Caco-2 (cell line): ENCODE measurements at regions not wholly inside any gene's neighbourhood (a gene's known extent, or its start where the extent isn't known, plus 50 kb on each side); places are given as distances from the start of the nearest gene placed in this dataset.

ENCODE experiments used
- BruUV-seq: library from RNA; stranded (reverse); fragments of 400-500 nt; replicated peaks from 2 replicates; lab custom pipeline; 2021; lab: Mats Ljungman, UMichigan
- CTCF ChIA-PET: fragments of 300-600 bp; sonication (Branson Sonifier 250); formaldehyde crosslinking; loops from one replicate; lab custom pipeline; 2022; ENCODE audit warnings: antibody characterized with exemption; lab: Charles Lee
- POLR2A ChIA-PET: fragments of 300-600 bp; sonication (Branson Sonifier 250); formaldehyde crosslinking; loops from one replicate; lab custom pipeline; 2022; ENCODE audit warnings: antibody characterized with exemption; lab: Charles Lee
- DNase-seq, 2 experiments: peaks; one replicate each; pipeline versions ENCODE4 v3.0.0 to v3.0.0-alpha.2; 2020 to 2022
- H3K27me3 ChIP-seq: replicated peaks from 2 replicates; pipeline ENCODE4 v1.6.0; 2011; ENCODE audit warnings: low read length; ENCODE audit not compliant: control insufficient read depth, insufficient read depth
- H3K36me3 ChIP-seq: 2 replicates; pipeline ENCODE4 v1.5.1; 2011; ENCODE audit warnings: low read length; ENCODE audit not compliant: control insufficient read depth, insufficient read depth
- H3K4me1 ChIP-seq: fragments of 250-450 bp; sonication (Bioruptor Pico); 2 replicates; pipeline ENCODE4 v1.5.1; 2020; ENCODE audit warnings: mild to moderate bottlenecking
- H3K4me3 ChIP-seq: 2 replicates; pipeline ENCODE4 v1.5.1; 2011; ENCODE audit warnings: low read depth, mild to moderate bottlenecking, control low read depth, low read length
- H3K9me3 ChIP-seq: fragments of 250-450 bp; sonication (Bioruptor Pico); 2 replicates; pipeline ENCODE4 v1.5.1; 2020; ENCODE audit warnings: mild to moderate bottlenecking, moderate library complexity
- H3K27ac Mint-ChIP-seq: one replicate; pipeline ENCODE4 v1.8.0; 2022; ENCODE audit warnings: mixed read lengths; ENCODE audit not compliant: unreplicated experiment
- H3K27me3 Mint-ChIP-seq: one replicate; pipeline ENCODE4 v1.8.0; 2022; ENCODE audit warnings: mixed read lengths; ENCODE audit not compliant: insufficient read depth, unreplicated experiment
- H3K36me3 Mint-ChIP-seq: one replicate; pipeline ENCODE4 v1.8.0; 2022; ENCODE audit warnings: mild to moderate bottlenecking, mixed read lengths; ENCODE audit not compliant: insufficient read depth, unreplicated experiment
- H3K4me1 Mint-ChIP-seq: one replicate; pipeline ENCODE4 v1.8.0; 2022; ENCODE audit warnings: low read depth, mixed read lengths; ENCODE audit not compliant: unreplicated experiment
- H3K4me3 Mint-ChIP-seq: one replicate; pipeline ENCODE4 v1.8.0; 2022; ENCODE audit warnings: mild to moderate bottlenecking, moderate library complexity, mixed read lengths; ENCODE audit not compliant: unreplicated experiment
- H3K9me3 Mint-ChIP-seq: one replicate; pipeline ENCODE4 v1.8.0; 2022; ENCODE audit warnings: mixed read lengths; ENCODE audit not compliant: unreplicated experiment
- intact Hi-C: fragments of 100-400 bp; cut with micrococcal nuclease; formaldehyde crosslinking; loops from one replicate; pipeline ENCODE4 v1.10.0; 2022; ENCODE audit not compliant: unreplicated experiment
- TF ChIP-seq, protein P1 (sequence below), 2 experiments: fragments of 200-600 bp in 1 of 2; IDR thresholded peaks; 1 replicate in 1 of 2; 2 replicates in 1 of 2; pipeline versions ENCODE4 v1.5.1 to v1.8.0; 2011 to 2022; ENCODE audit warnings: antibody characterized with exemption in 1 of 2, control low read depth in 1 of 2, inconsistent platforms in 1 of 2, low read depth in 1 of 2, low read length in 1 of 2, mild to moderate bottlenecking in 1 of 2, moderate library complexity in 1 of 2; ENCODE audit not compliant: insufficient read depth in 1 of 2, severe bottlenecking in 1 of 2, unreplicated experiment in 1 of 2

DNA sequence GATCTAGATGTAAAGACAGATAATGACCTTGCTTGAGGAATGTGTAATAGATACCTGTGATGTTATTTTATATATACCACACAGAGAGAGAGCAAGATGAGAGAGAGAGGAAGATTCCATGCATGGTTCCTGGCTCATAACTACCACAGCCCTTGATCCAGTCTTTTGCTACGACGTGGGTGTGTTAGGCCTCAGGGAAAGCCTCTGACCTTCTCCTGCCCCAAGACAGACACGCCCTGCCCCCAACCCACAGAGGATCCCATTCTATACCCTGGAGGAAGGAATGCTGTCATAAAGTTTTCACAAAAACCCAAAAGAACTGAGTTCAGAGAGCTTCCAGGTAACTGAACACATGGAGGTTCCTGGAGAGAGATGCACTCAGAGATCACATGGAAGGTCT lies 193.1 kb downstream of the ZEB2 start:
- no peaks in the 10 kb centered on the region for H3K27me3 Mint-ChIP-seq
- no peaks in the 10 kb centered on the region for H3K9me3 Mint-ChIP-seq
- peak; percentile 6 to 52 for DNase-seq
- intact Hi-C loops, result no loop called here
- no peak overlapping the region for H3K27ac Mint-ChIP-seq
- Histone ChIP-seq H3K27me3 (no peaks in the 10 kb centered on the region), H3K4me3 (no peak overlapping the region), H3K36me3 (no peaks in the 10 kb centered on the region), H3K9me3 (no peaks in the 10 kb centered on the region), H3K4me1 (peaks cover 10% of the 10 kb centered on the region)
- peaks cover 11% of the 10 kb centered on the region for H3K4me1 Mint-ChIP-seq
- TF ChIP-seq, protein P1, sequence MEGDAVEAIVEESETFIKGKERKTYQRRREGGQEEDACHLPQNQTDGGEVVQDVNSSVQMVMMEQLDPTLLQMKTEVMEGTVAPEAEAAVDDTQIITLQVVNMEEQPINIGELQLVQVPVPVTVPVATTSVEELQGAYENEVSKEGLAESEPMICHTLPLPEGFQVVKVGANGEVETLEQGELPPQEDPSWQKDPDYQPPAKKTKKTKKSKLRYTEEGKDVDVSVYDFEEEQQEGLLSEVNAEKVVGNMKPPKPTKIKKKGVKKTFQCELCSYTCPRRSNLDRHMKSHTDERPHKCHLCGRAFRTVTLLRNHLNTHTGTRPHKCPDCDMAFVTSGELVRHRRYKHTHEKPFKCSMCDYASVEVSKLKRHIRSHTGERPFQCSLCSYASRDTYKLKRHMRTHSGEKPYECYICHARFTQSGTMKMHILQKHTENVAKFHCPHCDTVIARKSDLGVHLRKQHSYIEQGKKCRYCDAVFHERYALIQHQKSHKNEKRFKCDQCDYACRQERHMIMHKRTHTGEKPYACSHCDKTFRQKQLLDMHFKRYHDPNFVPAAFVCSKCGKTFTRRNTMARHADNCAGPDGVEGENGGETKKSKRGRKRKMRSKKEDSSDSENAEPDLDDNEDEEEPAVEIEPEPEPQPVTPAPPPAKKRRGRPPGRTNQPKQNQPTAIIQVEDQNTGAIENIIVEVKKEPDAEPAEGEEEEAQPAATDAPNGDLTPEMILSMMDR (IDR thresholded peaks at IDR 0.05; ENCODE audit: insufficient read depth in 1 of 2, low read depth in 1 of 2, low read length in 1 of 2, severe bottlenecking in 1 of 2, unreplicated experiment in 1 of 2), result no peak
- BruUV-seq, result no TSS peak
- CTCF ChIA-PET, result no interaction called here
- H3K36me3 Mint-ChIP-seq, result no peaks in the 10 kb centered on the region
- POLR2A ChIA-PET, result no interaction called here
- no peak overlapping the region for H3K4me3 Mint-ChIP-seq

DNA sequence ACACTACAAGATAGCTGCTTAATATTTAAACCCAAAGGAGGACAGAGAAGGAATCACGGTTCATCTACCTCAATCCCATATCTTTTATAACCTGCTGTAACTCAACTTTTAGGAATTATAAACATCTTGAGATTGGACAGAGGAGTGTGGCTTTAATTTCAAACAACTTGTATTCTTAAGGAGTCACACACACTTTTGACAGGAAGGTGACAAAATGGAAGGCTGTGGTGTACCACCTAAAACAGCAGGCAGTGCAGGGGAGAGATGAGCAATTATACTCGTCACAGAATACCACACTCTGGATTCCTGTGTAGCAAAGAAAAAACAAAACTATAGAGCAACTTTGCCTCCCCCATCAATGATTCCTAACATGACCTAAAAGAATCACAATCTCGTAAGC lies 194.8 kb downstream of the ZEB2 start:
- Mint-ChIP-seq H3K9me3 (no peaks in the 10 kb centered on the region), H3K27me3 (no peaks in the 10 kb centered on the region), H3K36me3 (no peaks in the 10 kb centered on the region), H3K27ac (no peak overlapping the region), H3K4me1 (peaks cover 11% of the 10 kb centered on the region), H3K4me3 (no peak overlapping the region)
- H3K4me3 ChIP-seq, result no peak overlapping the region
- POLR2A ChIA-PET, result no interaction called here
- H3K4me1 ChIP-seq, result no peaks in the 10 kb centered on the region; the same call in 1 of the 2 replicates
- CTCF ChIA-PET, result no interaction called here
- intact Hi-C loops, result no loop called here
- no TSS peak for BruUV-seq
- no peaks in the 10 kb centered on the region for H3K36me3 ChIP-seq
- TF ChIP-seq, protein P1 (IDR thresholded peaks at IDR 0.05; ENCODE audit: insufficient read depth in 1 of 2, low read depth in 1 of 2, low read length in 1 of 2, severe bottlenecking in 1 of 2, unreplicated experiment in 1 of 2), result no peak
- H3K9me3 ChIP-seq, result no peaks in the 10 kb centered on the region
- no peak for DNase-seq
- no peaks in the 10 kb centered on the region for H3K27me3 ChIP-seq

DNA sequence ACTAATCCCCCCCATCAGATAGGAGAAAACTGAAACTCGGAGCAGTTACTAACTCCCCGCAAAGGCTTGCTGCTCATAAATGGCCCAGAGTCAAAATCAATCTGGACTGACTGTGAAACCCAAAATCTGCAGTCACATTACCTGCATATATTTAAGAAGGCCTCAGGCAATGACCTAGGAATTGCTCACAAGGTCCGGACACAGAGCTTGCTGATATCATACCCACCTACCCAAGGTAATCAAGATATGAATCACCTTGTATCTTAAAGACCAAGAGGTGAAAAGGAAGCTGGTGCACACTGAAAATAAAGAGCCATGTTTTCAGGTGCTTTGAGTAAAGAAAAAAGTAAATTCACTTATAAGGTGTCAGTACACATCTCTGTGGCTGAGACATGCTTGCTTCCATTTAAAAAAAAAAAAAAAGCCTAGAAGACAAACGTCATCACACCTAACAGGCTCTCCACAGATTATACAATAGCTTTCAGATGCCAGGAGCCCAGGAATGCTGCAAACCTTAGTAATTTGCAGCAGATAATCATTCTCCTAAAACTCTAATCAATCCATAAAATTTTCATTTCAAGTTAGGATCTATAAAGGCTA lies 195.4 kb downstream of the ZEB2 start:
- ChIA-PET CTCF (no interaction called here), POLR2A (no interaction called here)

More for the DNA sequence above, 195.4 kb downstream of the ZEB2 start:
- H3K9me3 Mint-ChIP-seq, result no peaks in the 10 kb centered on the region
- H3K36me3 Mint-ChIP-seq, result no peaks in the 10 kb centered on the region
- no peaks in the 10 kb centered on the region for H3K27me3 Mint-ChIP-seq
- Histone ChIP-seq H3K4me3 (no peak overlapping the region), H3K27me3 (no peaks in the 10 kb centered on the region), H3K36me3 (no peaks in the 10 kb centered on the region), H3K4me1 (no peaks in the 10 kb centered on the region; the same call in 1 of the 2 replicates), H3K9me3 (no peaks in the 10 kb centered on the region)
- BruUV-seq, result no TSS peak
- peaks cover 11% of the 10 kb centered on the region for H3K4me1 Mint-ChIP-seq
- no peak overlapping the region for H3K4me3 Mint-ChIP-seq
- no peak for DNase-seq
- H3K27ac Mint-ChIP-seq, result no peak overlapping the region
- intact Hi-C loops, result no loop called here
- TF ChIP-seq, protein P1 (IDR thresholded peaks at IDR 0.05; ENCODE audit: insufficient read depth in 1 of 2, low read depth in 1 of 2, low read length in 1 of 2, severe bottlenecking in 1 of 2, unreplicated experiment in 1 of 2), result no peak
